ENCODE measurements at regions not wholly inside any gene's neighbourhood (a gene's known extent, or its start where the extent isn't known, plus 50 kb on each side); places are given as distances from the start of the nearest gene placed in this dataset.

DNA sequence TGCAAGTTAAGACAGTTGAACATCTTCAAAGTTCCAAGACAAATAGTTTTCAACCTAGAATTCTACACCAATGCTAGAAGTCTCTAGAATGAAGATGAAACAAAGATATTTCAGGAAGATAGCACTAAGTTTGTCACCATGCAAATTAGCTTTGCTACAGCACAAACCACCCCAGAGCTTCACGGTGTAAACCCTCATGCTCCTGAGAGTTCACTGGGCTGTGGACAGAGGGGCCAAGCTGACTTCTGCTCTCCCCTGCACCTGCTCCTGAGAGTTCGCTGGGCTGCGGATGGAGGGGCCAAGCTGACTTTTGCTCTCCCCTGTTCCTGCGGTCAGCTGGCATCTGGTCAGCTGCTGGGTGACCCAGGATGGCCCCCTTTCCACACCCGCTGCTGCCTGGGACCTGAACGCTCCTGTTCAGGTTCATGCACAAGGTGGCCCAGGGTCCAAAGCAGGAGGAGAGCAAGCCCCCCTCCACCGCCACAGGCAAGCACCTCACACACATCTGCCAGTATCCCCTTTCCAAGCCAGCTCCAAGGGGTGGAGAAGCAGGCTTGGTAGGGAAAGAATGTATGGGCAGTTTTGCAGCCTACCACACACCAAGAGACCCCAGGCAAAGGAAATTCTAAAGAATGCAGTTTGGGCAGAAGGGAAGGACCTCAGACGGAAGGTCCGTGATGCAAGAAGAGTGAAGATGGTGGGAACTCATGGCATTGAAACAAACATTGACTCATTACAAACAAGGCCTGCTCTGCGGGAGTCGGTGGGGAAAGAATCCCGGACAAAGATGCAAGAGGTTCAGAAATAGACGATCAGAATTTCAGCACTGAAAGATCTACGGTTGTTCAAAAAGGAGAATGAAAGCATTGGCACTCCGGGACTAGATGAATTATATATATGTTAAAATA is 137.8 kb upstream of the PPP2R2D start:
- Mint-ChIP-seq H3K4me1 (ENCODE audit: low read depth) (no peaks in the 10 kb centered on the region), H3K27me3 (ENCODE audit: low read depth) (peaks cover 21% of the 10 kb centered on the region), H3K36me3 (ENCODE audit: insufficient read depth in 2 of 2) (peaks cover 0 to 3% of the 10 kb centered on the region in 2 donors), H3K4me3 (no peak overlapping the region), H3K9me3 (no peaks in the 10 kb centered on the region), H3K27ac (no peak overlapping the region)
- ATAC-seq (replicated peaks in 1 of 2) (no peak), DNase-seq (no peak)

DNA sequence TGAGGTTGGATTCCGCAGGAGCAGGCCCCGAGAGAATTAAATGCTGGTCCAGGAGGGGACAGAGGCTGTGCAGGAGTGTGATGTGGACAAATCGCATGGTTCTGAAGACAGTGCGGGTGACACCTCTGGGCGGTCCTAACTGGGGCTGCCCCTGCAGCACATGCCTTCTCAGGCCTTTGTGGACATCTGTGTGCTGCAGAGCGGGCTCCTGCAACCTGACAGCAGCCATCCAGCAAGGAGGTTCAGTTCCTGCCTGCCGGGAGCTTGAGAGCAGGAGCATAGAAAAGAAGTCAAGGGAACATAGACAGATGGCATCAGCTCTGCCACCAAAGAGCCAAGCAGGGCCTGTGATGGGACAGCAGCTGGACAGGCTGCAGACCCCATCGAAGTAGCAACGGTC is 135.9 kb upstream of the PPP2R2D start:
- Mint-ChIP-seq H3K4me1 (ENCODE audit: low read depth) (no peaks in the 10 kb centered on the region), H3K27ac (no peak overlapping the region), H3K36me3 (ENCODE audit: insufficient read depth in 2 of 2) (peaks cover 0 to 3% of the 10 kb centered on the region in 2 donors), H3K9me3 (no peaks in the 10 kb centered on the region), H3K4me3 (no peak overlapping the region), H3K27me3 (ENCODE audit: low read depth) (peaks cover 21% of the 10 kb centered on the region)
- ATAC-seq (replicated peaks in 1 of 2) (no peak), DNase-seq (no peak)

DNA sequence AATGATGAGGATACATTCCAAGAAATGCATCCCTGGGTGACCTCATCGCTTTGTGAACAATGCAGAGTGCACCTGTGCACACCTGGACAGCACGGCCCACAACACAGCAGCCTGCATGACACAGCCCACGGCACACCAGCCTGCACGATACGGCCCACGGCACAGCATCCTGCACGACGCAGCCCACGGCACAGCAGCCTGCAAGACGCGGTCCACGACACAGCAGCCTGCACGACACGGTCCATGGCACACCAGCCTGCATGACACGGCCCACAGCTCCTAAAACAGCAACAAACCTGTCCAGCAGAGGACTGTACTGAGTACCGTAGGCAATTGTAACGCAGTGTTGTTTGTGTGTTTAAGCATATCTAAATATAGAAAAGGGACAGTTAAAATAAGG is 134.7 kb upstream of the PPP2R2D start:
- DNase-seq (no peak), ATAC-seq (replicated peaks in 1 of 2) (no peak)
- H3K4me3 Mint-ChIP-seq = no peak overlapping the region
- no peaks in the 10 kb centered on the region for H3K4me1 Mint-ChIP-seq (ENCODE audit: low read depth)
- H3K27me3 Mint-ChIP-seq (ENCODE audit: low read depth) = peaks cover 14% of the 10 kb centered on the region
- H3K36me3 Mint-ChIP-seq (ENCODE audit: insufficient read depth in 2 of 2) = no peaks in the 10 kb centered on the region
- H3K9me3 Mint-ChIP-seq = no peaks in the 10 kb centered on the region
- no peak overlapping the region for H3K27ac Mint-ChIP-seq

DNA sequence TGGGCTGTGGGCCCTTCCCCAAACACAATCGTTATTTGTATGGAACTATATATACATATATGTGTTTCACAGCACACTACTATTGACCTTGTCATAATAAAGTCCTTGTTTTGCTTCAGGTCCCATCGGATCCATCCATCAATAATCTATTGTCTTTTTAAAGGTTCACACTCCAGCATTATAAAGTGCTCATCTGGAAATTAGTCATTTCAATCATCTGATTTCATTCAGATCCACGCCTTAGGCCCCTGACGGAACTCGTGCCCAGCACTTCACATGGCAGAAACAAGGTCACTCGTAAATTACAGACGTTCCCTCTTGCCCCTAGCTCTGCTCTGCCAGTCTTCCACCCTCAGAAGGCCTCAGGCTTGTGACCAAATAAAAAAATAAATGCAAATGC is 133.1 kb upstream of the PPP2R2D start:
- Mint-ChIP-seq H3K4me3 (no peak overlapping the region), H3K36me3 (ENCODE audit: insufficient read depth in 2 of 2) (no peaks in the 10 kb centered on the region), H3K27me3 (ENCODE audit: low read depth) (peaks cover 14% of the 10 kb centered on the region), H3K9me3 (no peaks in the 10 kb centered on the region), H3K4me1 (ENCODE audit: low read depth) (no peaks in the 10 kb centered on the region), H3K27ac (no peak overlapping the region)
- no peak for DNase-seq
- no peak for ATAC-seq (replicated peaks in 1 of 2)

DNA sequence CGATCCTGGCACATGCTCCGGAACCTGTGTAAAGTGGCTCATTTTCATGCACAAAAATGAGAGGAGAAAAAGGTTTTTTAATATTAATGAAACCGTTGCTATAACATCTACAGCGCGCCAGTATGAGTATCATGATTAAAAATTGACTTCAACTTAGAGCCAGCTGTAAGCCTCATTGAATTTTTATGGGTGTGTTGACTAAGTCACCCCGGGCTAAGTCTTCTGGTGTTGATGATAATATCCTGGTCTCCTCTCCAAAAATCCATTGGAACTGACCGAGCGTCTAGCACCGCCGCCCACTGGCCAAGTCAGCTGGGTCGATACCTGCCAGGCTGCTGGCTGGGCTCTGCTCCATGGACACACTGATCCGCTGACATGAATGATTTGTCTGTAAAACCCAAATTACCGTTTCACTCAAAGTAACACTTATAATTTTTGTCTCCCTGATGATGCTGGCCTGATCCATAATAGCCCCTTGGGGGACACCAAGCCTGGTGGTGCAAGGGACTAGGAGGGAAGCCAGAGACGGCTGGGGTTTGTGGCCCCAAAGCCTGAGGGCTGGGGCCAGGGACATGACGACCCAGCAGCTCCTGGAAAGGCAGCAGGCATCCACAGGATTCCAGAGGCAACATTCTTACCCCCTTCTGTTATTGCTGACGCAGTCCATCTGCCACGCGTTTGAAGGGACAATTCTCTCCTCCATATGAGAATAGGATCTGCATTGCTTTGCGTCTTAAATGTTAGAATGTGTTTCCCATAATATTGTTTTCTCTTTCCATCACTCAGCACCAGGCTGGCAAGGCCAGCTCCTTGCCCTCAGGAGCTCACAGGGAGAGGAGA is 131.0 kb upstream of the PPP2R2D start:
- no peak overlapping the region for H3K27ac Mint-ChIP-seq
- ATAC-seq (replicated peaks in 1 of 2) (no peak), DNase-seq (no peak)
- H3K36me3 Mint-ChIP-seq (ENCODE audit: insufficient read depth in 2 of 2) = no peaks in the 10 kb centered on the region
- no peaks in the 10 kb centered on the region for H3K4me1 Mint-ChIP-seq (ENCODE audit: low read depth)
- H3K9me3 Mint-ChIP-seq = no peaks in the 10 kb centered on the region
- no peak overlapping the region for H3K4me3 Mint-ChIP-seq
- no peaks in the 10 kb centered on the region for H3K27me3 Mint-ChIP-seq (ENCODE audit: low read depth)

DNA sequence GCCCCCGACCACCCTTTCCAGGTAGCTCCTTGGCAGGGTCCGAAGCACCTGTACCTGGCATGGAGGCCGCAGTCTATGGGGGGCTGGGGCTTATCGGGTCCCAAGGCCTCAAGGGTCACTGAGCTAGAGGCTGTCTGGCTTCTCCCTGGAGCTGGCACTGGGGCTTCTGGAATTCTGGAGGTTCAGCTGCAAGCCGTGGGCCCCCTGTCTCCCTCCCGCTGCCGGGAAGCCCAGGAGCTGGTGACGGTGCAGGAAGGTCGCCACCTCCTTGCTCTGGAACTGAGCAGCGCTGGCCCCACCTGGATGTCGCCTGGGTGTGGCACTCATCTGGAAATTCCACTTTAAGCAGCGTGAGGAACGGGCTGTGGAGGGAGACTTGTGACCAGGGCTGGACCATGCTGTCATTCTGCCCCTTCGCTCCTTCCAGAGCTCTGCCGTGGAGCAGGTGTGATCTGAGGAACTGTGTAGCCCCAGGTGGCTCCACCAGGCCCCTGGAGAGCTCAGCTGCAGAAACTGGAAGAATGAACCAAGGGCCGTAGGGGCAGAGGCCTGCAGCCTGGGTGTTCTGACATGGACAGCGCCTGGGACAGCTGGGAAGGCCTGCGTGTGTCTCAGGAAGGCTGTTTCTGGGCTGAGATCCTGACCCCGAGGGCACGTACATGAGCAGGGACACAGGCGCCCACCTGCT is 129.7 kb upstream of the PPP2R2D start:
- H3K4me1 Mint-ChIP-seq (ENCODE audit: low read depth) = no peaks in the 10 kb centered on the region
- peaks cover under 1 to 5% of the 10 kb centered on the region in 2 donors for H3K9me3 Mint-ChIP-seq
- DNase-seq (no peak), ATAC-seq (replicated peaks in 1 of 2) (no peak)
- H3K27ac Mint-ChIP-seq = no peak overlapping the region
- H3K36me3 Mint-ChIP-seq (ENCODE audit: insufficient read depth in 2 of 2) = peaks cover under 1 to 5% of the 10 kb centered on the region in 2 donors
- no peak overlapping the region for H3K4me3 Mint-ChIP-seq
- H3K27me3 Mint-ChIP-seq (ENCODE audit: low read depth) = no peaks in the 10 kb centered on the region

DNA sequence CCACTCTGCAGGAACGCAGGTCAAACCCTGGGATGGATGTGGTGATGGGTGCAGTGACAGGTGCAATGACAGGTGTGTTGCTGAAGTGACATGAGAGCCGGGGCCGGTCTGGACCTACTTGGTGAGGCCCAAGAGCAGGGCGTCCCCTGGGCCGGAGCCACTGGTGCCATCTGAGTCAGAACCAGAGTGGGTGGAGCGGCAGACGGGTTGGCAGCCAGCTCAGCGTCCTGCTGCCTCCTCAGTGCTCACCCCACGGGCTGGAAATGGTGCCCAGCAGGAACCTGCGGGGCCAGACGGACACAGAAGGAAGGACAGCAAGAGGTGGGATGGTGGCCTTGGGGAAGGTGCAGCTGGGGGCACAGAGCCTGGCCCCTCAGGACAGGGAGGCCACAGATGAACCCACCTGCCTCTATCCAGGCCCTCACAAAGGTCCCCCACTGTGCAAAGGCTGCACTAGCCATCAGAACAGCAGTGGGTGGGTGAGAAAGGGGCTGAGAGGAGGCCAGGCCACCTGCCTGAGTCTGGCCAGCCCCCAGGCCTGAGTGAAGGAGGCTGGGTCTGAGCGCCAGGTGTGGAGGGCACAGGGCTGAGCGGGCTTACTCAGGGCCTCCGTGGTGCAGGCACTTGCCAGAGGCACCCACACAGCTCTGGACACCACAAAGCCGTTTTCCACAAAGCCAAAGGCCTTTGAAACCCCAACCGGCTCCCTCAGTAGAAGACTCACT is 129.0 kb upstream of the PPP2R2D start:
- Mint-ChIP-seq H3K27ac (no peak overlapping the region), H3K27me3 (ENCODE audit: low read depth) (no peaks in the 10 kb centered on the region), H3K36me3 (ENCODE audit: insufficient read depth in 2 of 2) (peaks cover 4 to 9% of the 10 kb centered on the region in 2 donors), H3K4me3 (no peak overlapping the region), H3K4me1 (ENCODE audit: low read depth) (no peaks in the 10 kb centered on the region), H3K9me3 (peaks cover 8 to 9% of the 10 kb centered on the region in 2 donors)
- ATAC-seq (replicated peaks in 1 of 2) (no peak), DNase-seq (no peak)

DNA sequence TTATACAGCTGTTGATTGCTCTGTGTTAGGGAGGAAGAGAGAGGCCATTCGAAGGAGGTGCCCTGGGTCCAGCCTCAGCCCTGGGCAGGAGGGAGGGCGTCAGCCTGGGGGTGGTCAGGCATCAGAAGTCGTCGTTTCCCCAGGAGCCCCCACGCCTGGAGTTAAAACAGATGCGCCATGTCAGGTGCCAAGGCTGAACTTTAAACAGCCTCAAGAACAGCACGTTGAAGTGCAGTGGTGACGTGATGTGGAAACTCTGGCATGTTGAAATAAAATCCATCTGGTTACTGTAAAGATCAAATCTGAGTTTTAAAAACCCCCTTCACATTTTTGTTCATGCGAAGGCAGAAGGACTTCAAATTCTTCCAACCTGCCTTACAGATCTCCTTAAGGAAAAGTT is 128.4 kb upstream of the PPP2R2D start:
- peaks cover 13 to 14% of the 10 kb centered on the region in 2 donors for H3K9me3 Mint-ChIP-seq
- no peaks in the 10 kb centered on the region for H3K27me3 Mint-ChIP-seq (ENCODE audit: low read depth)
- peaks cover 6 to 13% of the 10 kb centered on the region in 2 donors for H3K36me3 Mint-ChIP-seq (ENCODE audit: insufficient read depth in 2 of 2)
- H3K4me3 Mint-ChIP-seq = no peak overlapping the region
- H3K27ac Mint-ChIP-seq = no peak overlapping the region
- ATAC-seq (replicated peaks in 1 of 2) (no peak), DNase-seq (no peak)
- no peaks in the 10 kb centered on the region for H3K4me1 Mint-ChIP-seq (ENCODE audit: low read depth)

DNA sequence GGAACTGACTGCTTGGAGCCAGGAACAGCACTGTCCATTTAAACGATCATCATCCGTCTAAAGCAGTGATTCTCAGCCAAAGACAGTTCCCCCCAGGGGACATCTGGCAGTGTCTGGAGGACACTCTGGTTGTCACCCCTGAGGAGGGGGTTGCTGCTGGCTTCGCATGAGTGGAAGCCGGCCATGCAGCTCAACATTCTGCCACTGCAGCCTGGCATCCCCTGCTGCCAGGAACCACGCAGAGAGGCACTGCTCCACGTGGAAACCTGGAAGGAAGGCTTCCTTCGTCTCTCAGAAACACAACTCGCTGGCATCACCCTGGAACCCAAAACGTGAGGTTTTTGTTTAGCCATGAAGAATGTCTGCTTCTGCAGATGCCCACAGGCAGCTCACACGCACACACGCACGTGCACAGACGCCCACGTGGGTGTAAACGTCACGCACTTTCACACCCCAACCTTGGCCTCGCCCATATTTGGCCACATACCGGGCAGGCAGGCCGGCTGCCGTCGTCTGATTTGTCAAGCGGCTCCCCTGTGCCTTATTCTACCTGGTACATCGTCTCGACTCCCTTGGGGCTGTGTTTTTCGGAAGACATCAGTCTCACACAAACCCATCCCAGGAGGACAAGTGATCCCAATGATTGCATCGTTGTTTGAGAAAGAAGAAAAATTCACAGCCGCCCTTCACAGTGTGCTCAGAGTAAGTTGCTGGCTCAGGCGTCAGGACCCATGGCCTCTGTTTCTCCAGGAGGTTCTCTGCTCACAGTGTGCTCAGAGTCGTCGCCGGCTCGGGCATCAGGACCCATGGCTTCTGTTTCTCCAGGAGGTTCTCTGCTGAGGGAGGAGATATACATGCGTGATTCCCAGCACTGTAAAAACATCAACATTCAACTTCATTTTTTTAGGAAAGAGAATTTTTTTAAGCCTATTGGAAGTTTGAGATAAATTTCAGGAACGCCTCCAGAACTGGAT is 127.2 kb upstream of the PPP2R2D start:
- ATAC-seq (replicated peaks in 1 of 2) (no peak), DNase-seq (no peak)
- no peaks in the 10 kb centered on the region for H3K4me1 Mint-ChIP-seq (ENCODE audit: low read depth)
- no peak overlapping the region for H3K4me3 Mint-ChIP-seq
- no peaks in the 10 kb centered on the region for H3K27me3 Mint-ChIP-seq (ENCODE audit: low read depth)
- peaks cover 13 to 21% of the 10 kb centered on the region in 2 donors for H3K36me3 Mint-ChIP-seq (ENCODE audit: insufficient read depth in 2 of 2)
- no peak overlapping the region for H3K27ac Mint-ChIP-seq
- peaks cover 18 to 22% of the 10 kb centered on the region in 2 donors for H3K9me3 Mint-ChIP-seq

DNA sequence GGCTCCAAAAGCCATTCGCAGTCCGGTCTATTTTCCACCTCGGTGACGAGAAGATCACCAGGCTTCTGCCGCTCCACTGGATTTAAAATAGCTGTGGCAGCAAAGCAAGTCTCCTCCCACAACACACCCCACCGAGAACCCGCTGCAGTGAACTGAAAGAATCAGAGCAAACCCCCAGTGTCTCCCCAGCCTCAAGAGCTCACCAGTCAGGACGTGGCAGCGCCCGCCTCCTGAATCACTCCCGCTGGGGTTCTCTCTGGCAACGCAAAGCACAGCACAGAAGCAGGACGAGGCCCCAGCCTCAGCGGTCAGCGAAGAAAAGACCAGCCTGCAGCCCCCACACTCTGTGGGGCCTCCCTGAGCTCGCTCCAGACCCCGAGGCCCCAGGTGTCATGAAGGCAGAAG is 126.1 kb upstream of the PPP2R2D start:
- Mint-ChIP-seq H3K27me3 (ENCODE audit: low read depth) (no peaks in the 10 kb centered on the region), H3K27ac (no peak overlapping the region), H3K36me3 (ENCODE audit: insufficient read depth in 2 of 2) (peaks cover 13 to 21% of the 10 kb centered on the region in 2 donors), H3K4me1 (ENCODE audit: low read depth) (no peaks in the 10 kb centered on the region), H3K4me3 (no peak overlapping the region), H3K9me3 (peaks cover 18 to 22% of the 10 kb centered on the region in 2 donors)
- no peak for ATAC-seq (replicated peaks in 1 of 2)
- DNase-seq = no peak

DNA sequence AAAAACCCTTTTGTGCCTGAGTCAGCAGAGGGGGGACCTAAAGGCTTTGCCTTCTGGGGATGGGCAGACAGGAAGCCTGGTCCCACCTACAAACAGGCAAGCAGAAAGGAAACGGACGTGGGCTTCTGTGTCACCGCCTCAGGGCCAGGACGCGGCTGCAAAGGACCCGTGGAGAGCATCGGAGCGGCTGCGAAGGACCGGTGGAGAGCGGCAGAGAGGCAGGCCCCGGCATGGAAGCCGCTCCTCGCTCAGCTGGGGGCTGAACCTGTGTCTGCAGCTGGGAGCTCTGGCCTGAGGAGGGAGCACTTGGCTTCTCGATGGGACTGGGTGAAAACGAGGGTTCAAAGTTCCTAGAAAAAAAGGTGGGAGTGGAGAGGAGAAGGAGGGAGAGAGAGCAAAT is 125.4 kb upstream of the PPP2R2D start:
- no peak for ATAC-seq (replicated peaks in 1 of 2)
- H3K9me3 Mint-ChIP-seq = peaks cover 18 to 22% of the 10 kb centered on the region in 2 donors
- no peaks in the 10 kb centered on the region for H3K27me3 Mint-ChIP-seq (ENCODE audit: low read depth)
- no peak overlapping the region for H3K27ac Mint-ChIP-seq
- DNase-seq = no peak
- peaks cover 13 to 21% of the 10 kb centered on the region in 2 donors for H3K36me3 Mint-ChIP-seq (ENCODE audit: insufficient read depth in 2 of 2)
- H3K4me1 Mint-ChIP-seq (ENCODE audit: low read depth) = no peaks in the 10 kb centered on the region
- no peak overlapping the region for H3K4me3 Mint-ChIP-seq

DNA sequence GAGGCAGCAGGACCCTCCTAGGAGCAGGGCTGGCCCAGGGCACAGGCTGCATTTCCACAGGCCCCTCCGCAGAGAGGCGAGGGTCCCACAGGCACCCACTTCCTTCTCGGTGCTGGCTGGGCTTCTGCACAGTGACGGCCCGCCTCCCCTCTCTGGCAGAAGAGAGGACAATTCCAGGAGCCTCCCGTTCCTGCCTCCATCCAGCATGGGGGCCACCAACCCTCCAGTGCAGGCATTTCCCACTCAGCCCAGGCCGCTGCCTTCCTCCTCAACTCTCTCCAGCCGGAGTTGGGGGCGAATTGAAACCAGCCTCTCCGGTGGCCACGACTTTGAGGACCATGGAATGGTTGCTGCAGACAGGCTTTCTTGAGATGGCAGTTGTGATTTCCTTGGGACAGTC is 125.0 kb upstream of the PPP2R2D start:
- H3K4me3 Mint-ChIP-seq = no peak overlapping the region
- no peaks in the 10 kb centered on the region for H3K27me3 Mint-ChIP-seq (ENCODE audit: low read depth)
- no peaks in the 10 kb centered on the region for H3K4me1 Mint-ChIP-seq (ENCODE audit: low read depth)
- no peak for DNase-seq
- H3K36me3 Mint-ChIP-seq (ENCODE audit: insufficient read depth in 2 of 2) = peaks cover 13 to 21% of the 10 kb centered on the region in 2 donors
- H3K27ac Mint-ChIP-seq = no peak overlapping the region
- H3K9me3 Mint-ChIP-seq = peaks cover 18 to 22% of the 10 kb centered on the region in 2 donors
- ATAC-seq (replicated peaks in 1 of 2) = no peak

Data from activated T-cell treated with anti-CD3 and anti-CD28 coated beads, Interleukin-2, amount 50 U/mL, for 72 hours (primary cell).